ENCODE measurements at regions not wholly inside any gene's neighbourhood (a gene's known extent, or its start where the extent isn't known, plus 50 kb on each side); places are given as distances from the start of the nearest gene placed in this dataset.

DNA sequence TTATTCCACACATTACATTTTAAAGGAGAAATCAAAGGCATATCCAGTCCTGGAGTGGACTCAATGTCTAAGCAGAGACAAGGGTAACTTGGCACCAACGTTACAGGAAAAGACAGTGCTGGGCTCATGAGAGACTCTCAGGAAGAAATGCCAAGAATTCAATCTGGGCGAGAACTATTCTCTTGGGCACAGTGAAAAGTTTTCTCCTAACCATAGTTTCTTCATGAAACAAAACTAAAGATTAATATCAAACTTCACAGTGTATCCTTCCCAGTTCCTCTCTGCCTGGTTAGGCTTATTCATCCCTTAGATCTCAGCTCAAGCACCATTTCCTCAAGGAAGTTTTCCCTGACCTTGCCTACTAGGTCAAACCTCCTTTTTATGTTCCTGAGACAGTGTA, 109.4 kb upstream of the TLL1 start:
- no peak for TF ChIP-seq DR1 (CRISPR knock-in tag; IDR thresholded peaks at IDR 0.05)
- TF ChIP-seq POLR2A (IDR thresholded peaks at IDR 0.05; ENCODE audit: insufficient read depth in 1 of 2, low read depth in 2 of 2, low read length in 2 of 2), result no peak
- TF ChIP-seq NBN (conservative IDR thresholded peaks at IDR 0.05), result no peak
- TF ChIP-seq, protein P1, sequence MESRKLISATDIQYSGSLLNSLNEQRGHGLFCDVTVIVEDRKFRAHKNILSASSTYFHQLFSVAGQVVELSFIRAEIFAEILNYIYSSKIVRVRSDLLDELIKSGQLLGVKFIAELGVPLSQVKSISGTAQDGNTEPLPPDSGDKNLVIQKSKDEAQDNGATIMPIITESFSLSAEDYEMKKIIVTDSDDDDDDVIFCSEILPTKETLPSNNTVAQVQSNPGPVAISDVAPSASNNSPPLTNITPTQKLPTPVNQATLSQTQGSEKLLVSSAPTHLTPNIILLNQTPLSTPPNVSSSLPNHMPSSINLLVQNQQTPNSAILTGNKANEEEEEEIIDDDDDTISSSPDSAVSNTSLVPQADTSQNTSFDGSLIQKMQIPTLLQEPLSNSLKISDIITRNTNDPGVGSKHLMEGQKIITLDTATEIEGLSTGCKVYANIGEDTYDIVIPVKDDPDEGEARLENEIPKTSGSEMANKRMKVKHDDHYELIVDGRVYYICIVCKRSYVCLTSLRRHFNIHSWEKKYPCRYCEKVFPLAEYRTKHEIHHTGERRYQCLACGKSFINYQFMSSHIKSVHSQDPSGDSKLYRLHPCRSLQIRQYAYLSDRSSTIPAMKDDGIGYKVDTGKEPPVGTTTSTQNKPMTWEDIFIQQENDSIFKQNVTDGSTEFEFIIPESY (CRISPR knock-in tag; IDR thresholded peaks at IDR 0.05), result no peak
- TF ChIP-seq ZNF510 (CRISPR knock-in tag; IDR thresholded peaks at IDR 0.05; ENCODE audit: low read depth), result no peak
- no peak for TF ChIP-seq FOXA3 (CRISPR knock-in tag; IDR thresholded peaks at IDR 0.05)
- TF ChIP-seq, protein P2, sequence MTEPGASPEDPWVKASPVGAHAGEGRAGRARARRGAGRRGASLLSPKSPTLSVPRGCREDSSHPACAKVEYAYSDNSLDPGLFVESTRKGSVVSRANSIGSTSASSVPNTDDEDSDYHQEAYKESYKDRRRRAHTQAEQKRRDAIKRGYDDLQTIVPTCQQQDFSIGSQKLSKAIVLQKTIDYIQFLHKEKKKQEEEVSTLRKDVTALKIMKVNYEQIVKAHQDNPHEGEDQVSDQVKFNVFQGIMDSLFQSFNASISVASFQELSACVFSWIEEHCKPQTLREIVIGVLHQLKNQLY (CRISPR knock-in tag; IDR thresholded peaks at IDR 0.05), result no peak
- TF ChIP-seq PHF8 (CRISPR knock-in tag; IDR thresholded peaks at IDR 0.05), result no peak
- TF ChIP-seq YY1 (IDR thresholded peaks at IDR 0.05; ENCODE audit: insufficient read depth, insufficient replicate concordance, low read depth, low read length), result no peak
- TF ChIP-seq KAT8 (CRISPR knock-in tag; IDR thresholded peaks at IDR 0.05), result no peak
- TF ChIP-seq RFX5 (IDR thresholded peaks at IDR 0.05; ENCODE audit: low read depth, low read length), result no peak
- no peak for TF ChIP-seq ZNF577 (CRISPR knock-in tag; IDR thresholded peaks at IDR 0.05; ENCODE audit: borderline replicate concordance, low read depth)
- TF ChIP-seq EP300 (IDR thresholded peaks at IDR 0.05; ENCODE audit: low read depth in 2 of 2, low read length in 2 of 2), result no peak
- no peak for TF ChIP-seq EP300 (CRISPR knock-in tag; IDR thresholded peaks at IDR 0.05; ENCODE audit: borderline replicate concordance)
